Esophagus squamous epithelium (tissue), 5 donors: ENCODE measurements at regions not wholly inside any gene's neighbourhood (a gene's known extent, or its start where the extent isn't known, plus 50 kb on each side); places are given as distances from the start of the nearest gene placed in this dataset.
"Not testable (repeated sequence)": the region's sequence is repeated elsewhere in the genome, so short reads cannot be mapped to it uniquely, and the experiment has no call there.

ENCODE experiments used
- DNase-seq: peaks from one replicate; lab custom pipeline; 2025; lab: John Stamatoyannopoulos, UW
- H3K27ac ChIP-seq, 4 donors: fragments of 200-600 bp; sonication (generic); one replicate each; pipeline ENCODE4 v1.5.1; 2016 to 2019; ENCODE audit warnings: mild to moderate bottlenecking in 1 of 4
- H3K27me3 ChIP-seq, 4 donors: fragments of 200-600 bp; sonication (generic); 1 replicate in 3 of 4; 2 replicates in 1 of 4; pipeline versions ENCODE4 v1.5.1 to v1.6.0; 2017 to 2021; ENCODE audit warnings: antibody characterized with exemption in 1 of 4
- H3K36me3 ChIP-seq, 3 donors: fragments of 200-600 bp; sonication (generic); one replicate each; pipeline ENCODE4 v1.5.1; 2016 to 2019
- H3K4me1 ChIP-seq, 3 donors: fragments of 200-600 bp; sonication (generic); one replicate each; pipeline ENCODE4 v1.5.1; 2017 to 2019
- H3K4me3 ChIP-seq, 4 donors: fragments of 200-600 bp; sonication (generic); 1 replicate in 3 of 4; 2 replicates in 1 of 4; pipeline ENCODE4 v1.5.1; 2016 to 2019; ENCODE audit warnings: mild to moderate bottlenecking in 2 of 4, moderate library complexity in 1 of 4
- H3K9me3 ChIP-seq, 3 donors: fragments of 200-600 bp; sonication (generic); one replicate each; pipeline ENCODE4 v1.5.1; 2016 to 2019
- CTCF ChIP-seq, 6 experiments: fragments of 450-650 bp in 4 of 6; fragments of 200-600 bp in 2 of 6; sonication (generic) in 2 of 6; IDR thresholded peaks; one replicate each; pipeline ENCODE4 v1.5.1; 2016 to 2019; ENCODE audit warnings: antibody characterized with exemption in 6 of 6, mild to moderate bottlenecking in 4 of 6, moderate library complexity in 4 of 6
- POLR2A ChIP-seq, 4 donors: fragments of 450-650 bp; IDR thresholded peaks; one replicate each; pipeline ENCODE4 v1.6.1; 2017; ENCODE audit warnings: antibody characterized with exemption in 4 of 4, mild to moderate bottlenecking in 4 of 4, moderate library complexity in 3 of 4
- WGBS, 2 donors: methylation state at CpG; one replicate each; pipeline ENCODE4 v1.1.5; 2018; 5-methylcytosine and 5-hydroxymethylcytosine counted together
- intact Hi-C: fragments of 100-400 bp; cut with DNase I; formaldehyde crosslinking; loops from one replicate; pipeline ENCODE4 v1.15.0; 2022
- donor health status: DM: yes; HTN: yes; CAD: no.

- Histone ChIP-seq H3K4me1 (peaks cover 0 to 13% (median 7%) of the 10 kb centered on the region in 3 donors), H3K27me3 (peaks cover 0 to 9% (median 0%) of the 10 kb centered on the region in 4 donors), H3K9me3 (no peaks in the 10 kb centered on the region), H3K4me3 (no peak overlapping the region), H3K36me3 (no peaks in the 10 kb centered on the region), H3K27ac (no peak overlapping the region)
- TF ChIP-seq POLR2A (IDR thresholded peaks at IDR 0.05): no peak
- TF ChIP-seq CTCF (IDR thresholded peaks at IDR 0.05): no peak
- intact Hi-C loops: no loop called here
- DNase-seq: no peak
Observed at GRCh38 chr22:22755778-22756100, 111.3 kb downstream of the GGTLC2 start.

GRCh38 chr22:22756109-22756508, 111.7 kb downstream of the GGTLC2 start:
- DNase-seq: no peak
- H3K36me3 ChIP-seq: no peaks in the 10 kb centered on the region
- H3K9me3 ChIP-seq: no peaks in the 10 kb centered on the region
- no peak overlapping the region for H3K27ac ChIP-seq
- WGBS, 2 donors: 50 to 74% methylated on average over 3 of the region's 3 CpGs
- TF ChIP-seq CTCF (IDR thresholded peaks at IDR 0.05): no peak
- no peak for TF ChIP-seq POLR2A (IDR thresholded peaks at IDR 0.05)
- intact Hi-C loops: no loop called here
- H3K27me3 ChIP-seq: peaks cover 0 to 9% (median 0%) of the 10 kb centered on the region in 4 donors
- peaks cover 0 to 13% (median 7%) of the 10 kb centered on the region in 3 donors for H3K4me1 ChIP-seq
- H3K4me3 ChIP-seq: no peak overlapping the region

- H3K4me3 ChIP-seq, DNase-seq, intact Hi-C loops, H3K36me3 ChIP-seq, H3K9me3 ChIP-seq, H3K27ac ChIP-seq, H3K27me3 ChIP-seq: not testable (repeated sequence)
- peaks cover 0 to 13% (median 7%) of the 10 kb centered on the region in 3 donors for H3K4me1 ChIP-seq
- 62% methylated on average over 3 of the region's 3 CpGs; no CpG with 5 or more reads in 1 of the 2 donors for WGBS, 2 donors
Observed at GRCh38 chr22:22756551-22757201, 112.3 kb downstream of the GGTLC2 start.

- 100% methylated on average over 3 of the region's 6 CpGs; no CpG with 5 or more reads in 1 of the 2 donors for WGBS, 2 donors
- H3K27ac ChIP-seq, DNase-seq, H3K27me3 ChIP-seq, H3K4me3 ChIP-seq, H3K9me3 ChIP-seq, H3K4me1 ChIP-seq, intact Hi-C loops, H3K36me3 ChIP-seq: not testable (repeated sequence)
Observed at GRCh38 chr22:22758101-22758807, 113.8 kb downstream of the GGTLC2 start.

- no peak for DNase-seq
- WGBS, 2 donors: 67 to 75% methylated on average over 5 to 6 of the region's 6 CpGs
- intact Hi-C loops: no loop called here
- Histone ChIP-seq H3K4me3 (no peak overlapping the region), H3K27ac (no peak overlapping the region), H3K36me3 (no peaks in the 10 kb centered on the region), H3K9me3 (no peaks in the 10 kb centered on the region), H3K4me1 (no peaks in the 10 kb centered on the region), H3K27me3 (peaks cover 0 to 9% (median 0%) of the 10 kb centered on the region in 4 donors)
- no peak for TF ChIP-seq POLR2A (IDR thresholded peaks at IDR 0.05)
- no peak for TF ChIP-seq CTCF (IDR thresholded peaks at IDR 0.05)
Observed at GRCh38 chr22:22759371-22759770, 115.0 kb downstream of the GGTLC2 start.

GRCh38 chr22:22759889-22760546, 115.6 kb downstream of the GGTLC2 start:
- 86 to 87% methylated on average over 7 of the region's 7 CpGs for WGBS, 2 donors

More at GRCh38 chr22:22759889-22760546, 115.6 kb downstream of the GGTLC2 start:
- Histone ChIP-seq H3K27me3 (peaks cover 0 to 7% (median 0%) of the 10 kb centered on the region in 4 donors), H3K9me3 (no peaks in the 10 kb centered on the region), H3K36me3 (no peaks in the 10 kb centered on the region), H3K4me1 (no peaks in the 10 kb centered on the region), H3K4me3 (no peak overlapping the region), H3K27ac (no peak overlapping the region)
- intact Hi-C loops: no loop called here
- no peak for TF ChIP-seq POLR2A (IDR thresholded peaks at IDR 0.05)
- DNase-seq: no peak
